AML-193 (cell line): ENCODE measurements at regions not wholly inside any gene's neighbourhood (a gene's known extent, or its start where the extent isn't known, plus 50 kb on each side); places are given as distances from the start of the nearest gene placed in this dataset.
"Not testable (repeated sequence)": the region's sequence is repeated elsewhere in the genome, so short reads cannot be mapped to it uniquely, and the experiment has no call there.

ENCODE experiments used
- DNase-seq, 2 experiments: peaks; one replicate each; lab custom pipeline; 2025; lab: John Stamatoyannopoulos, UW

- DNase-seq: no peak
Observed at GRCh38 chr7:121620953-121621606, 225.0 kb upstream of the FAM3C start.

- DNase-seq: no peak
Observed at GRCh38 chr7:121620206-121620605, 224.1 kb upstream of the FAM3C start.

GRCh38 chr7:121618182-121618581 is 222.1 kb upstream of the FAM3C start:
- DNase-seq: no peak

- no peak for DNase-seq
Observed at GRCh38 chr7:121610243-121610642, 214.1 kb upstream of the FAM3C start.

- no peak for DNase-seq
Observed at GRCh38 chr7:121609208-121609607, 213.1 kb upstream of the FAM3C start.

- DNase-seq: no peak
Observed at GRCh38 chr7:121608785-121609184, 212.7 kb upstream of the FAM3C start.

- not testable (repeated sequence) for DNase-seq
Observed at GRCh38 chr7:121608183-121608582, 212.1 kb upstream of the FAM3C start.

- DNase-seq: no peak
Observed at GRCh38 chr7:121605317-121605680, 209.2 kb upstream of the FAM3C start.

- DNase-seq: no peak
Observed at GRCh38 chr7:121604627-121605316, 208.7 kb upstream of the FAM3C start.

GRCh38 chr7:121603886-121604285 is 207.8 kb upstream of the FAM3C start:
- DNase-seq: no peak

GRCh38 chr7:121599887-121600286 is 203.8 kb upstream of the FAM3C start:
- DNase-seq: no peak

GRCh38 chr7:121595758-121596696 is 199.9 kb upstream of the FAM3C start:
- DNase-seq: no peak

GRCh38 chr7:121591926-121592325 is 195.8 kb upstream of the FAM3C start:
- no peak for DNase-seq

GRCh38 chr7:121587435-121587834 is 191.3 kb upstream of the FAM3C start:
- no peak for DNase-seq

GRCh38 chr7:121582258-121582657 is 186.2 kb upstream of the FAM3C start:
- no peak for DNase-seq

GRCh38 chr7:121579639-121580038 is 183.5 kb upstream of the FAM3C start:
- DNase-seq: no peak

- no peak for DNase-seq
Observed at GRCh38 chr7:121578669-121579068, 182.6 kb upstream of the FAM3C start.

GRCh38 chr7:121576148-121576917 is 180.2 kb upstream of the FAM3C start:
- no peak for DNase-seq

GRCh38 chr7:121575194-121575765 is 179.2 kb upstream of the FAM3C start:
- no peak for DNase-seq

- no peak for DNase-seq
Observed at GRCh38 chr7:121574109-121574508, 178.0 kb upstream of the FAM3C start.

GRCh38 chr7:121572615-121573014 is 176.5 kb upstream of the FAM3C start:
- no peak for DNase-seq

- no peak for DNase-seq
Observed at GRCh38 chr7:121570365-121570764, 174.3 kb upstream of the FAM3C start.
